22Rv1 (cell line): ENCODE measurements at regions not wholly inside any gene's neighbourhood (a gene's known extent, or its start where the extent isn't known, plus 50 kb on each side); places are given as distances from the start of the nearest gene placed in this dataset.

Source experiments
- H3K27ac ChIP-seq: fragments of 450-650 bp; 2 replicates; pipeline ENCODE4 v1.5.1; 2017
- CTCF ChIP-seq: fragments of 450-650 bp; IDR thresholded peaks from 2 replicates; pipeline ENCODE4 v1.5.1; 2017; ENCODE audit warnings: mild to moderate bottlenecking
- ZFX ChIP-seq: fragments of 450-650 bp; IDR thresholded peaks from 2 replicates; pipeline ENCODE4 v1.6.1; 2017; ENCODE audit warnings: antibody characterized with exemption, borderline replicate concordance

- H3K27ac ChIP-seq: no peak overlapping the region
- no peak for TF ChIP-seq ZFX
- no peak for TF ChIP-seq CTCF
Measured at GRCh38 chr7:12133865-12134264, 77.2 kb upstream of the TMEM106B start.

- TF ChIP-seq ZFX (no peak), CTCF (no peak)
Measured at GRCh38 chr7:12136523-12136922, 74.6 kb upstream of the TMEM106B start.

GRCh38 chr7:12137283-12137682 is 73.8 kb upstream of the TMEM106B start:
- no peak overlapping the region for H3K27ac ChIP-seq
- TF ChIP-seq CTCF: no peak
- no peak for TF ChIP-seq ZFX

More at GRCh38 chr7:12136523-12136922, 74.6 kb upstream of the TMEM106B start:
- no peak overlapping the region for H3K27ac ChIP-seq

- no peak overlapping the region for H3K27ac ChIP-seq
Measured at GRCh38 chr7:12138421-12138820, 72.7 kb upstream of the TMEM106B start.

GRCh38 chr7:12139416-12139815 is 71.7 kb upstream of the TMEM106B start:
- TF ChIP-seq ZFX: no peak
- TF ChIP-seq CTCF: no peak
- no peak overlapping the region for H3K27ac ChIP-seq

More at GRCh38 chr7:12138421-12138820, 72.7 kb upstream of the TMEM106B start:
- no peak for TF ChIP-seq CTCF

GRCh38 chr7:12146813-12147212 is 64.3 kb upstream of the TMEM106B start:
- H3K27ac ChIP-seq: no peak overlapping the region
- TF ChIP-seq ZFX: no peak
- no peak for TF ChIP-seq CTCF

- H3K27ac ChIP-seq: no peak overlapping the region
- no peak for TF ChIP-seq ZFX
- no peak for TF ChIP-seq CTCF
Measured at GRCh38 chr7:12152196-12152918, 58.7 kb upstream of the TMEM106B start.
